ENCODE measurements at regions not wholly inside any gene's neighbourhood (a gene's known extent, or its start where the extent isn't known, plus 50 kb on each side); places are given as distances from the start of the nearest gene placed in this dataset.

DNA sequence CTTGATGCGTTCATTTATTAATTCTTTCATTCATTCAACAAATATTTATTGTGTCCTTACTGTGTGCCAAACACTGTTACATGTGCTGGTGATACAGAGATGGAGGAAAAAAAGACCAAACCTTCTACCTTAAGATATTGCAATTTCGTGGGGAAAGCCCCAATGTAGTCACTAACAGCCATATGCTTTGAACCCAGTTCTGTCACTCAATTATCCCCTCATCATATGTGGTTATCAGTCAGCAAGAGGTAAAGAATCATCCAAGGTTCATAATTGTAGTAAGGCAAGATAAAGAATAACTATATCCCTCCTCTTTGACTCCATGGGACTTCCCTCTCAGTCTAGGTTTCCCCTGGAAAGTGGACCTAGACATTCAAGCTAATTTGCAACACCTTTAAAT lies 1185.6 kb upstream of the CELF4 start:
- TF ChIP-seq CTCF (conservative IDR thresholded peaks at IDR 0.05; ENCODE audit: low read depth, low read length) (no peak), EZH2phosphoT487 (IDR thresholded peaks at IDR 0.05; ENCODE audit: borderline replicate concordance, low read length) (no peak)
